BE2C (cell line): ENCODE measurements at regions not wholly inside any gene's neighbourhood (a gene's known extent, or its start where the extent isn't known, plus 50 kb on each side); places are given as distances from the start of the nearest gene placed in this dataset.

Experiments used
- DNase-seq: peaks from one replicate; pipeline ENCODE4 v3.0.0-alpha.2; 2020
- H3K27me3 ChIP-seq: fragments of 250-450 bp; sonication (Bioruptor Pico); 2 replicates; pipeline ENCODE4 v1.5.1; 2020; ENCODE audit warnings: mild to moderate bottlenecking
- H3K36me3 ChIP-seq: fragments of 250-450 bp; sonication (Bioruptor Pico); 2 replicates; pipeline ENCODE4 v1.5.1; 2020; ENCODE audit warnings: mild to moderate bottlenecking
- H3K4me1 ChIP-seq: fragments of 250-450 bp; sonication (Bioruptor Pico); 2 replicates; pipeline ENCODE4 v1.5.1; 2020
- H3K4me3 ChIP-seq: 2 replicates; pipeline ENCODE4 v1.5.1; 2011; ENCODE audit warnings: low read depth, low read length
- H3K9me3 ChIP-seq: fragments of 250-450 bp; sonication (Bioruptor Pico); 2 replicates; pipeline ENCODE4 v1.5.1; 2020
- CTCF ChIP-seq: IDR thresholded peaks from 2 replicates; pipeline ENCODE4 v1.5.1; 2012; ENCODE audit warnings: mild to moderate bottlenecking, low read depth, low read length

- H3K4me1 ChIP-seq = peaks cover 28% of the 10 kb centered on the region
- H3K9me3 ChIP-seq = no peaks in the 10 kb centered on the region
- no peak; the same call in 1 of the 2 replicates for TF ChIP-seq CTCF
- peak overlapping the region; percentile 77 for H3K4me3 ChIP-seq
- peak; percentile 68 for DNase-seq
- no peaks in the 10 kb centered on the region for H3K27me3 ChIP-seq
- H3K36me3 ChIP-seq = no peaks in the 10 kb centered on the region
These were observed 110.5 kb downstream of the ARF6 start for GRCh38 chr14:50003213-50004021.

GRCh38 chr14:50006141-50006540 lies 110.2 kb downstream of the VCPKMT start:
- H3K9me3 ChIP-seq = no peaks in the 10 kb centered on the region
- H3K4me3 ChIP-seq = no peak overlapping the region
- TF ChIP-seq CTCF = no peak
- H3K36me3 ChIP-seq = no peaks in the 10 kb centered on the region
- no peak for DNase-seq
- peaks cover 9% of the 10 kb centered on the region for H3K4me1 ChIP-seq
- H3K27me3 ChIP-seq = no peaks in the 10 kb centered on the region

- H3K4me1 ChIP-seq = peaks cover 7% of the 10 kb centered on the region
- H3K9me3 ChIP-seq = no peaks in the 10 kb centered on the region
- H3K36me3 ChIP-seq = no peaks in the 10 kb centered on the region
- no peak for TF ChIP-seq CTCF
- H3K4me3 ChIP-seq = no peak overlapping the region
- DNase-seq = no peak
- no peaks in the 10 kb centered on the region for H3K27me3 ChIP-seq
These were observed 109.1 kb downstream of the VCPKMT start for GRCh38 chr14:50007123-50007903.

GRCh38 chr14:50008562-50008961 lies 107.8 kb downstream of the VCPKMT start:
- H3K9me3 ChIP-seq = no peaks in the 10 kb centered on the region
- no peak for DNase-seq
- no peak for TF ChIP-seq CTCF
- H3K36me3 ChIP-seq = no peaks in the 10 kb centered on the region
- H3K4me3 ChIP-seq = no peak overlapping the region
- H3K27me3 ChIP-seq = no peaks in the 10 kb centered on the region
- no peaks in the 10 kb centered on the region for H3K4me1 ChIP-seq

GRCh38 chr14:50008974-50009373 lies 107.4 kb downstream of the VCPKMT start:
- no peak for TF ChIP-seq CTCF
- no peak overlapping the region for H3K4me3 ChIP-seq

GRCh38 chr14:50010752-50011151 lies 105.6 kb downstream of the VCPKMT start:
- no peaks in the 10 kb centered on the region for H3K36me3 ChIP-seq
- DNase-seq = no peak
- no peak overlapping the region for H3K4me3 ChIP-seq
- H3K4me1 ChIP-seq = no peaks in the 10 kb centered on the region
- H3K27me3 ChIP-seq = no peaks in the 10 kb centered on the region
- TF ChIP-seq CTCF = no peak
- no peaks in the 10 kb centered on the region for H3K9me3 ChIP-seq

More at GRCh38 chr14:50008974-50009373, 107.4 kb downstream of the VCPKMT start:
- H3K9me3 ChIP-seq = no peaks in the 10 kb centered on the region
- H3K36me3 ChIP-seq = no peaks in the 10 kb centered on the region
- DNase-seq = no peak
- no peaks in the 10 kb centered on the region for H3K4me1 ChIP-seq
- H3K27me3 ChIP-seq = no peaks in the 10 kb centered on the region
